ENCODE measurements at regions not wholly inside any gene's neighbourhood (a gene's known extent, or its start where the extent isn't known, plus 50 kb on each side); places are given as distances from the start of the nearest gene placed in this dataset.

DNA sequence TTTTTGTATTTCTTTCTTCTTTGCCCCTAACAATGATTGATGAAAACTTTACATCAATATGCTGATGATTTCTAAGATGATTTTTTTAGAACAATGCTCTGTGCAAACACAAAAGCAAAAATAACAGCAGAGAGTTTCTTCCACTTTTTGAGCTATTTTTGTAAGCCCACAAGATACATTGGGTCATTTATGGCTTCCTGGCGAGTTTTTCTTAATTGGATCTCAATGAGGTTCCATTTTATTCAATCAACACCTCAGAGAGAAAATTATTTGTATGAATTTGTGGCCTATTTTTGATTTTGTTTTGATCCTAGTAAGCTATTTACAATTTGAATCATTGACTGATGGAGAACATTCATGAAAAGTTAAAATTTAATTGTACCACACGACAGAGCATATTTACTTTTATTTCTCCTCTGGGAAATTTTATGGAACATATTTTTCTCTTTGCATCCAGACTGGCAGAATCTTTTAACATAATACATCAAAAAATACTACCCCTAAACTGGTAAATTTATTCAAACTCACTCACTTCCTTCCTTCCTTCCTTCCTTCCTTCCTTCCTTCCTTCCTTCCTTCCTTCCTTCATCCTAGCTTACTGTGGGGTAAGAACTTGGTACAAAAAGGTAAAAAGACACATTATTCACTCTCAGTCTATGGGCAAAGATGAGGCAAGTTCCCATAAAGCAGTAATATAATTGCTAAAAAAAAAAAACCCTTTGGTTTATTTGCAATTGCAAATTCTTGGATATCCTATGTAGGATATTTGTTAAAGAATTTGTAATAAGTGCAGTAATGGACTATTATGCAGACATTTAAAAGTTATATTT is 710.4 kb downstream of the SLC4A3 start:
- TF ChIP-seq CTCF (IDR thresholded peaks at IDR 0.05) (no peak), POLR2A (IDR thresholded peaks at IDR 0.05) (no peak)
